ENCODE measurements at regions not wholly inside any gene's neighbourhood (a gene's known extent, or its start where the extent isn't known, plus 50 kb on each side); places are given as distances from the start of the nearest gene placed in this dataset.
"Not testable (repeated sequence)": the region's sequence is repeated elsewhere in the genome, so short reads cannot be mapped to it uniquely, and the experiment has no call there.

DNA sequence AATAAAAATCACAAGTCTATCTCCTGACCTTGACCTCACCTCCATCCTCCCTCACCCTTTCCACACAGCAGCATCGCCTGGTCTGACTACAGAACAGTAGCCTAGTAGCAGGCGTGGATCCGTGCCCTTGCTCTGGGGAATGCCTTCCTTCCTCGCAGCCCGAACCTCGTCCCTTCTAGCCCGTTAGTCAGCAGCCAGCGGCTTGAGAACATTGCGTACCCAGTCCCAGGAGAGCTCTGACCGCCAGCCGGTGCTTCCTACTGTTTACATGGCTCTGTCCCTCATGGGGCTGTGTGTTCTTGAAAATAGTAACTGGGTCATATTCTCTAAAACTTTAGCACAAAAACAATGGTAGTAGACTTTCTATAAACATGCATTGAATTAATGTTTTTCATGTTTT lies 682.7 kb upstream of the IGFBP3 start:
- TF ChIP-seq, protein P1, sequence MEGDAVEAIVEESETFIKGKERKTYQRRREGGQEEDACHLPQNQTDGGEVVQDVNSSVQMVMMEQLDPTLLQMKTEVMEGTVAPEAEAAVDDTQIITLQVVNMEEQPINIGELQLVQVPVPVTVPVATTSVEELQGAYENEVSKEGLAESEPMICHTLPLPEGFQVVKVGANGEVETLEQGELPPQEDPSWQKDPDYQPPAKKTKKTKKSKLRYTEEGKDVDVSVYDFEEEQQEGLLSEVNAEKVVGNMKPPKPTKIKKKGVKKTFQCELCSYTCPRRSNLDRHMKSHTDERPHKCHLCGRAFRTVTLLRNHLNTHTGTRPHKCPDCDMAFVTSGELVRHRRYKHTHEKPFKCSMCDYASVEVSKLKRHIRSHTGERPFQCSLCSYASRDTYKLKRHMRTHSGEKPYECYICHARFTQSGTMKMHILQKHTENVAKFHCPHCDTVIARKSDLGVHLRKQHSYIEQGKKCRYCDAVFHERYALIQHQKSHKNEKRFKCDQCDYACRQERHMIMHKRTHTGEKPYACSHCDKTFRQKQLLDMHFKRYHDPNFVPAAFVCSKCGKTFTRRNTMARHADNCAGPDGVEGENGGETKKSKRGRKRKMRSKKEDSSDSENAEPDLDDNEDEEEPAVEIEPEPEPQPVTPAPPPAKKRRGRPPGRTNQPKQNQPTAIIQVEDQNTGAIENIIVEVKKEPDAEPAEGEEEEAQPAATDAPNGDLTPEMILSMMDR (IDR thresholded peaks at IDR 0.05; ENCODE audit: control insufficient read depth, extremely low read depth, insufficient read depth): no peak
- H3K4me3 ChIP-seq (ENCODE audit: low read depth, low read length): no peak overlapping the region
- DNase-seq (ENCODE audit: low read depth): peak; percentile 10

DNA sequence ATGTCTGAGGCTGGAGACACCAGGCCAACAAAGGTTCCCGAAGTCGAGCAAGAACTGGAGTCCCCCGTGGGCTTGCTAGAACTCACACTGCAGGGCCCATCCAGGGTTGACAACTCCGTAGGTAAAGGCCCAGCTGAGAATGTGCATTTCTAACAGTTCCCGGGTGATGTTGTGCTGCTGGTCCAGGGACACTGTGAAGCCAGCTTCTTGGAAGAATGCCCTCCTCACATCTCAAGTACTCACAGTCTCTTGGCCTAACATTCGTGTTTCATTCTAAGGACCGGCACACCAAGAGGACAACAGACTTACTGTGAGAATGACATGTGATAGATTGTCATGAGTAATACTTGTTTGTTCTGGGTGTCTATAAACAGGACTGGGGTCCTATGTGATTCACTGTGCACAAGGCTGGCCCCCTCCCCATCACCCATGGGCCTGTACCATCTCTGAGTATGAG lies 682.3 kb upstream of the IGFBP3 start:
- TF ChIP-seq, protein P1 (IDR thresholded peaks at IDR 0.05; ENCODE audit: control insufficient read depth, extremely low read depth, insufficient read depth): no peak
- H3K4me3 ChIP-seq (ENCODE audit: low read depth, low read length): no peak overlapping the region
- no peak for DNase-seq (ENCODE audit: low read depth)

DNA sequence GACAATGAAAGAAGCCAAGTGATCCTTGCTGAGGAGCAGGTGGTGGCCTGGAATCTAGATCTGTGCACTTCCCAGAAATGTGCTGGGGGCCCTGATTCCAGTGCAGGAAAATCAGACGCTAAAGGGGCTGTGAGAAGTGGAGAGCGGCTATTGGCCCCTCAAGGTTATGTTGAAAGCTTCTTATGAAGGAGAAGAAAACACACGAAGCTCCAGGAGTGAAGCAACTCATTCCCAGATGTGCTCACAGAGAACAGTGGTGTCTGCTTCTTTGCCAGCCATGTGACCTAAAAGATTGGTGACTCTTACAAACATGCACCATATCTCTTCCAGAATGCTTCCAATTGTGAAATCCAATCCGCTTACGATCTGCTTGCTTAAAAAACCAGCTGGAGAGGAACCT lies 679.3 kb upstream of the IGFBP3 start:
- TF ChIP-seq, protein P1 (IDR thresholded peaks at IDR 0.05; ENCODE audit: control insufficient read depth, extremely low read depth, insufficient read depth): no peak
- no peak for DNase-seq (ENCODE audit: low read depth)
- no peak overlapping the region for H3K4me3 ChIP-seq (ENCODE audit: low read depth, low read length)

DNA sequence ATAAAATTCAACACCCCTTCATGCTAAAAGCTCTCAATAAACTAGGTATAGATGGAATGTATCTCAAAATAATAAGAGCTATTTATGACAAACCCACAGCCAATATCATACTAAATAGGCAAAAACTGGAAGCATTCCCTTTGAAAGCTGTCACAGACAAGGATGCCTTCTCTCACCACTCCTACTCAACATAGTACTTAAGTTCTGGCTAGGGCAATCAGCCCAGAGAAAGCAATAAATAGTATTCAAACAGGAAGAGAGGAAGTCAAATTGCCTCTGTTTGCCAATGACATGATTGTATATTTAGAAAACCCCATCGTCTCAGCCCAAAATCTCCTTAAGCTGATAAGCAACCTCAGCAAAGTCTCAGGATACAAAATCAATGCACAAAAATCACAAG lies 673.8 kb upstream of the IGFBP3 start:
- H3K4me3 ChIP-seq (ENCODE audit: low read depth, low read length): not testable (repeated sequence)
- DNase-seq (ENCODE audit: low read depth): peak; percentile 17

DNA sequence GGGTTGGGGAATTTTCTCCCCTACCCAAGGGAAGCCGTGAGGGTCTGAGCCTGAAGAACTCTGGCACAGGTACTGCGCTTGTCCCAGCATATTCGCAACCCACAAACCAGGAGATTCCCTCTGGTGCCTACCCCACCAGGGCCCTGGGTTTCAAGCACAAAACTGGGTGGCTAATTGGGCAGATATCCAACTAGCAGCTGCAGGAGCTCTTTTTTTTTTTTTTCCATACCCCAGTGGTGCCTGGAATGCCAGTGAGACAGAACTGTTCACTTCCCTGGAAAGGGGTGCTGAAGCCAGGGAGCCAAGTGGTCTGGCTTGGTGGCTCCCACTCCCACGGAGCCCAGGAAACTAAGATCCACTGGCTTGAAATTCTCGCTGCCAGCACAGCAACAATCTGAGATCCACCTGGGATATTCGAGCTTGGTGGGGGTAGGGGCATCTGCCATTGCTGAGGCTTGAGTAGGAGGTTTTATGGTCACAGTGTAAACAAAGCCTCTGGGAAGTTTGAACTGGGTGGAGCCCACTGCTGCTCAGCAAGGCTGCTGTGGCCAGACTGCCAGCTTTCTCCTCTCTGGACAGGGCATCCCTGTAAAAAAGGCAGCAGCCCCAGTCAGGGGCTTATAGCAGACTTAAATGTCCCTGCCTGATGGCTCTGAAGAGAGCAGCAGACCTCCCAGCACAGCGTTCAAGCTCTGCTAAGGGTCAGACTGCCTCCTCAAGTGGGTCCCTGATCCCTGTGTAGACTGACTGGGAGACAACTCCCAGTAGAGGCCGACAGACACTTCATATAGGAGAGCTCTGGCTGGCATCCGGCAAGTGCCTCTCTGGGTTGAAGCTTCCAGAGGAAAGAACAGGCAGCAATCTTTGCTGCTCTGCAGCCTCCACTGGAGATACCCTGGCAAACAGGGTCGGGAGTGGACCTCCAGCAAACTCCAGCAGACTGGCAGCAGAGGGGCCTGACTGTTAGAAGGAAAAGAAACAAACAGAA lies 670.1 kb upstream of the IGFBP3 start:
- not testable (repeated sequence) for H3K4me3 ChIP-seq (ENCODE audit: low read depth, low read length)
- TF ChIP-seq, protein P1 (IDR thresholded peaks at IDR 0.05; ENCODE audit: control insufficient read depth, extremely low read depth, insufficient read depth): peak; percentile 24; the same call in 1 of the 2 replicates
- peak; percentile 22 for DNase-seq (ENCODE audit: low read depth)

DNA sequence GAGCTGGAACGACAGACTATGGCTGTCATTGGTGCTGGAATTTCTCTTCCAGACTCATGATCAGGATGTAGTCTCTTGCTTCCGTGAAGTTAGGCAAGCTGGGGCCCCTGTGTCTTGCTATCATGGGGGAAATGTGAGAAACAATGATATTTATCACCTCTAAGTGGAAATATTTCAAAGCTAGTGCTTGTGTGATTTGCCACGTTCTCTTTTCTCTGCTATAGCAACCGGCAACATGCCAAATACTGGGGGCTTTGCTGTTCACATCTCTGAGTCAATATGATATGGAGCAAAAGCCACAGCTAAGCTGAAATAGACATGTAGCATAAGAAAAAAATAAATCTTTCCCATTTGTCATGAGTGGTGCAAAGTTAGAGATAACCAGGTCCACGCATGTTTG lies 668.2 kb upstream of the IGFBP3 start:
- no peak overlapping the region for H3K4me3 ChIP-seq (ENCODE audit: low read depth, low read length)

DNA sequence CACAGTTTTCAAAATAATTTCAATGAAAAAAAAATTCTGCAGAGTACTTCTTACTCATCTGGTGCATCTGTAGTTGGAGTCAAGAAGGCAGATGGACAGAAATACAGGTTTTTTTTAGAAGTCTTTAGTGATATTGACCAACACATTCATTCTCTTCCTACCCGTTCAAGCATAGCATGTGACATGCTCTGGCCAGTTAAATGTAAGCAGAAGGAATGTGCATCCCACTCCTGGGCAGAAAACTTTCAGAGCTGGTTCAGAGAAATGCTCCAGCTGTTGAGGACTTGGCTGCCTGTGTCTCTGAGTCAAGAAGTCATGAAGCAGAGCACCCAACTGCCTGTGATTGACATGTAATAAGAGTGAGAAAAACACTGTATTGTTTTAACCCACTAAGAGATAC lies 665.3 kb upstream of the IGFBP3 start:
- H3K4me3 ChIP-seq (ENCODE audit: low read depth, low read length): no peak overlapping the region
- TF ChIP-seq, protein P1 (IDR thresholded peaks at IDR 0.05; ENCODE audit: control insufficient read depth, extremely low read depth, insufficient read depth): no peak
- DNase-seq (ENCODE audit: low read depth): no peak

More for the DNA sequence above, 668.2 kb upstream of the IGFBP3 start:
- TF ChIP-seq, protein P1 (IDR thresholded peaks at IDR 0.05; ENCODE audit: control insufficient read depth, extremely low read depth, insufficient read depth): no peak
- DNase-seq (ENCODE audit: low read depth): no peak
